ENCODE measurements at regions not wholly inside any gene's neighbourhood (a gene's known extent, or its start where the extent isn't known, plus 50 kb on each side); places are given as distances from the start of the nearest gene placed in this dataset.
A peak's percentile ranks its signal among the peaks of the same experiment; 100 is the strongest.

DNA sequence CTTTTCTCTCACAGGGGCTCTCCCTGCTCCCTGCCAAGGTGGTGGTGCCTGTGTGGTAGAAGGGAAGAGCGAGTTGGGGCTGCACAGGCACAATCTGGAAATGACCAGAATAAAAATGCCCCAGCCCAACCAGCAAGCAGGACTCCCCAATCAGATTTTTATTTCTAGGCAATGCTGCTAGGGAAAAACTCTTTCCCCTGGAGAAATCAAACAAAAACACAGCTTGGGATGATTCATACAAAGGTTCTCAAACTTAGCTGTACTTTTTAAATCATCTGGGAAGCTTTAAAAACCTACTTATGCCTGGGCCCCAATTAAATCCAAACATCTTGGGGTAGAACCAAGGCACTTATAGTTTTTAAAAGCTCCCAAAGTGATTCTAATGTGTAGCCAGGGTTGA is 243.2 kb downstream of the HTR7 start:
- 96% methylated on average over 1 of the region's 1 CpG for WGBS
- no peaks in the 10 kb centered on the region for H3K27me3 ChIP-seq (ENCODE audit: control insufficient read depth in 2 of 2, insufficient read depth in 1 of 2, low read length in 1 of 2)
- H3K27ac ChIP-seq (ENCODE audit: low read depth in 1 of 2, low read length in 1 of 2): no peak overlapping the region
- no peaks in the 10 kb centered on the region for H3K4me1 ChIP-seq (ENCODE audit: control insufficient read depth in 2 of 2, insufficient read depth in 2 of 2, low read length in 2 of 2)
- H3K36me3 ChIP-seq (ENCODE audit: control insufficient read depth in 2 of 2, insufficient read depth in 2 of 2, low read length in 1 of 2): no peaks in the 10 kb centered on the region
- no peak for DNase-seq (ENCODE audit: low read depth in 6 of 9, low spot score in 9 of 9)
- H3K9me3 ChIP-seq (ENCODE audit: control insufficient read depth in 2 of 2, insufficient read depth in 1 of 2, low read length in 1 of 2): no peaks in the 10 kb centered on the region
- H3K4me3 ChIP-seq (ENCODE audit: low read length in 2 of 2): no peak overlapping the region

DNA sequence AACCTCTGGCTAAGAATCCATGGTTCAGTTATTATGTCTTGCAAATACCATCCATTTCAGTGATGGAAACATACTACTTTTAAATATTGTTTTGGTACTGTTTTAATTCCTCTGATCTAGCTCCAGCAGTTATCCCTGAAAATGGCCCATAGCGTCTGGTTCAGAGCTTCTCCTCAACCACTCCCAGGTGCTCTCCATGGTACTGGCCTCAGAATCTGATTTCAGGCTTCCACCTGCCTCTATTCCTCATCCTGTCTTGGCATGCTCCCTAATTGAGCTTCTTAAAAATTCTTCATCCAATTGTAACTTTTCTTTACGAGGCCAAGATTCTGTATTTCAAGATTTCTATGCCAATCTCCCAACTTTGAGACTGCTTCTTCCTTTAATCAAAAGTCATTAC is 236.3 kb downstream of the HTR7 start:
- Histone ChIP-seq H3K27me3 (ENCODE audit: control insufficient read depth in 2 of 2, insufficient read depth in 1 of 2, low read length in 1 of 2) (no peaks in the 10 kb centered on the region), H3K4me3 (ENCODE audit: low read length in 2 of 2) (no peak overlapping the region), H3K27ac (ENCODE audit: low read depth in 1 of 2, low read length in 1 of 2) (no peak overlapping the region), H3K36me3 (ENCODE audit: control insufficient read depth in 2 of 2, insufficient read depth in 2 of 2, low read length in 1 of 2) (no peaks in the 10 kb centered on the region), H3K9me3 (ENCODE audit: control insufficient read depth in 2 of 2, insufficient read depth in 1 of 2, low read length in 1 of 2) (no peaks in the 10 kb centered on the region), H3K4me1 (ENCODE audit: control insufficient read depth in 2 of 2, insufficient read depth in 2 of 2, low read length in 2 of 2) (no peaks in the 10 kb centered on the region)
- peak in 2 of 9 donors; percentile 4 to 5 for DNase-seq (ENCODE audit: low read depth in 6 of 9, low spot score in 9 of 9)
- WGBS: 31% methylated on average over 2 of the region's 2 CpGs

DNA sequence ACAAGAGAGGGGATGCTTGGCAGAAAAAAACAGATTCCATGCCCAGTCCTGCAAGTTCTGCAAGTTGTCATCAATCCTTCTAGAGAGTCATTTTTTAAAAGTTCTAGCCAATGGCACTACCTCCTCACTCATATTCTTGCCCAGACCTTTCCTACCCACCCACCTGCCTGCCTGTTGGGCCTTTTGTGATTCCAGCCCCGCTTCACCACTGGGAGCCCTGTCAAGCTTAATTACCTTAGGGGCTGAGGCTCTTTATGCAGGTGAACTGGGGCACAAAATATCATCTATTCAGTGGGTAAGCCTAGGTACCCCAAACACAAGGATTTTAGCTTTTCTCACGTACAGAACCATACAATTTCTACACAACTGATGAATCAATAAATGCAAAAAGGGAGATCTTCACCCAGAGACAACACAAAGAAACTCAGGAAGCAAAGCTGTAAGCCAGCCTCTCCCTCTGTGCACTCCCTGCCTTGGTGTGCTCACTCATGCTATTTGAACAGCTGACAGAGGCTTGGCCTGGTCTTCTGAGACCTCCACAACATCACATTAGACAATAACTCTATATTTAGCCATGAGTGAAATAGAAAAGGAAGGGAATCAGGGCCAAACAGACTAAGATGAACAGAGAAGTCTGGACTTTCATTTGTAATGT is 222.6 kb downstream of the HTR7 start:
- H3K36me3 ChIP-seq (ENCODE audit: control insufficient read depth in 2 of 2, insufficient read depth in 2 of 2, low read length in 1 of 2): no peaks in the 10 kb centered on the region
- WGBS: 75% methylated on average over 2 of the region's 2 CpGs
- H3K4me1 ChIP-seq (ENCODE audit: control insufficient read depth in 2 of 2, insufficient read depth in 2 of 2, low read length in 2 of 2): no peaks in the 10 kb centered on the region
- H3K4me3 ChIP-seq (ENCODE audit: low read length in 2 of 2): no peak overlapping the region
- DNase-seq (ENCODE audit: low read depth in 6 of 9, low spot score in 9 of 9): no peak
- H3K27me3 ChIP-seq (ENCODE audit: control insufficient read depth in 2 of 2, insufficient read depth in 1 of 2, low read length in 1 of 2): no peaks in the 10 kb centered on the region
- H3K27ac ChIP-seq (ENCODE audit: low read depth in 1 of 2, low read length in 1 of 2): no peak overlapping the region
- no peaks in the 10 kb centered on the region for H3K9me3 ChIP-seq (ENCODE audit: control insufficient read depth in 2 of 2, insufficient read depth in 1 of 2, low read length in 1 of 2)

DNA sequence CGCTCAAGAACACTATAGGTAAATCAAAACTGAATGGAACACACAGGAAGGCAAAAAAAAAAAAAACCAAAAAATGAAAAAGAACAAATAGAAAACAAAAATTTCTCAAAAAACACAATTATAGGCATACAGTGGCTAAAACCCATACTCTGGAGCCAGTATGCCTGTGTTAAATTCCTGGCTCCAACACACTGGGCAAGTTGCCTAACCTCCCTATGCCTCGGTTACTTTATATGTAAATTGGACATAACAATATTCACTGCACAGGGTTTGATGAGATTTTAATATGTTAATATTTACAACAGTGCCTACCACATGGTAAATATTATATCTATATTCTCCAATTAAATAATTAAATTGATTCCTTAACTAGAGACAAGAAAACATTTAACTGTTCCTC is 217.1 kb downstream of the HTR7 start:
- no peak for DNase-seq (ENCODE audit: low read depth in 6 of 9, low spot score in 9 of 9)
- Histone ChIP-seq H3K27me3 (ENCODE audit: control insufficient read depth in 2 of 2, insufficient read depth in 1 of 2, low read length in 1 of 2) (no peaks in the 10 kb centered on the region), H3K36me3 (ENCODE audit: control insufficient read depth in 2 of 2, insufficient read depth in 2 of 2, low read length in 1 of 2) (no peaks in the 10 kb centered on the region), H3K27ac (ENCODE audit: low read depth in 1 of 2, low read length in 1 of 2) (no peak overlapping the region), H3K4me3 (ENCODE audit: low read length in 2 of 2) (no peak overlapping the region), H3K4me1 (ENCODE audit: control insufficient read depth in 2 of 2, insufficient read depth in 2 of 2, low read length in 2 of 2) (no peaks in the 10 kb centered on the region), H3K9me3 (ENCODE audit: control insufficient read depth in 2 of 2, insufficient read depth in 1 of 2, low read length in 1 of 2) (no peaks in the 10 kb centered on the region)
- WGBS: 99% methylated on average over 2 of the region's 2 CpGs

DNA sequence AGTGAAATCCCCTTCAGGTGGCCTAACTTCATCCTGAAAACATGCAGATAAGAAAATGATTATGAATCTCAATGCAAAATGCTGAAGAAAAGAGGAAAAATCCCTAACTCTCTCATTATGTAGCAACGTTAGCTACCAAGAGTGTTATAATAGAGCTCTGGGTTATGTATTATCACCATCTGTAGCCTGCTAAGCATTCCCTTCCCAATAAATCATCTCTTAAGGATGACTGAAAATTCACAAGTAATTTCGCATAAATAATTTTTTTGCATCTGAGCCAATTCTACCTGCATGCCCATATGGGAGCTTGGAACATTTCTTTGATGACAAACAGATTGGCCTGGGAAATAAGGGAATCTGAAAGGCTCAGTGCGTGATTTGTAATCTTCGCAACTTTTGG is 216.1 kb downstream of the HTR7 start:
- no peak for DNase-seq (ENCODE audit: low read depth in 6 of 9, low spot score in 9 of 9)
- Histone ChIP-seq H3K27me3 (ENCODE audit: control insufficient read depth in 2 of 2, insufficient read depth in 1 of 2, low read length in 1 of 2) (no peaks in the 10 kb centered on the region), H3K36me3 (ENCODE audit: control insufficient read depth in 2 of 2, insufficient read depth in 2 of 2, low read length in 1 of 2) (no peaks in the 10 kb centered on the region), H3K4me1 (ENCODE audit: control insufficient read depth in 2 of 2, insufficient read depth in 2 of 2, low read length in 2 of 2) (no peaks in the 10 kb centered on the region), H3K27ac (ENCODE audit: low read depth in 1 of 2, low read length in 1 of 2) (no peak overlapping the region), H3K4me3 (ENCODE audit: low read length in 2 of 2) (no peak overlapping the region), H3K9me3 (ENCODE audit: control insufficient read depth in 2 of 2, insufficient read depth in 1 of 2, low read length in 1 of 2) (no peaks in the 10 kb centered on the region)
- WGBS: 93% methylated on average over 4 of the region's 4 CpGs

DNA sequence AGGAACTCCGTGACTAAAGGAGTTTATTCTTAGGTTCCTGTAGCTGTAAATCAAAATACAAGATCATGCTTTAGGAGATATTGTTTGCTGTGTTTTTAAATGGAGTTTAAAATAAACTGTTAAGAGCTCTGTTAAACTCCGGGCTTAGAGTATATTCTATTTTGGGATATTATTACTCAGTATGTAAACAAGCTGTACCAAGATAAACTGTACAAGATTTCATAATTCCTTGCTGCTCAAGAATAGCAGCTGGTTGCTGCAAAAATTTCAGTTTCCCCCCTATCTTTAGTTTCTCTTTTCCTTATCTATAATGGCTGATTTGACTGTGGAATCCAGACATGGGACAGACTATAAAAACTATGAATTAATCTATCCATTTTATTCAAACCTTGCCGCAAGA is 215.7 kb downstream of the HTR7 start:
- no peak for DNase-seq (ENCODE audit: low read depth in 6 of 9, low spot score in 9 of 9)
- 83% methylated on average over 3 of the region's 3 CpGs for WGBS
- Histone ChIP-seq H3K9me3 (ENCODE audit: control insufficient read depth in 2 of 2, insufficient read depth in 1 of 2, low read length in 1 of 2) (no peaks in the 10 kb centered on the region), H3K4me3 (ENCODE audit: low read length in 2 of 2) (no peak overlapping the region), H3K27me3 (ENCODE audit: control insufficient read depth in 2 of 2, insufficient read depth in 1 of 2, low read length in 1 of 2) (no peaks in the 10 kb centered on the region), H3K36me3 (ENCODE audit: control insufficient read depth in 2 of 2, insufficient read depth in 2 of 2, low read length in 1 of 2) (no peaks in the 10 kb centered on the region), H3K27ac (ENCODE audit: low read depth in 1 of 2, low read length in 1 of 2) (no peak overlapping the region), H3K4me1 (ENCODE audit: control insufficient read depth in 2 of 2, insufficient read depth in 2 of 2, low read length in 2 of 2) (no peaks in the 10 kb centered on the region)

DNA sequence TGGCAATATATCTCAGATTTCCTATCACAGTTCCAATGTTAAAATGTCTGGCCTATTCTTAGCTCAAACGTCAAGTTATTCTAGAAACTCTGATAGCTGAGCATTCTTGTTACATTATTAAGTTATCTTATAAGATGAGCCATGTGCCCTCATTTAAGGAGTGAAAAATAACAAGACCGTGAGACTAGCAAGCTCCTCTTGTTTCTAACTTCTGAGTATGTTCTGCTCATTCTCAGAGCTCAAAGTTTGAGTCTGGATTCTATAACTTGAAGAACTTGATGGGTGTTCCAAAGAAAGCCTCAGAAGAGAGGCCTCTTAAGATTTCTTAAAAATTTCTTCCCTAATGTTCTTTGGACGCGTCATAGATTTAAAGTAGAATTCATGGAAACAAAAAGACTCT is 215.2 kb downstream of the HTR7 start:
- WGBS: 82% methylated on average over 4 of the region's 4 CpGs
- Histone ChIP-seq H3K36me3 (ENCODE audit: control insufficient read depth in 2 of 2, insufficient read depth in 2 of 2, low read length in 1 of 2) (no peaks in the 10 kb centered on the region), H3K9me3 (ENCODE audit: control insufficient read depth in 2 of 2, insufficient read depth in 1 of 2, low read length in 1 of 2) (no peaks in the 10 kb centered on the region), H3K4me1 (ENCODE audit: control insufficient read depth in 2 of 2, insufficient read depth in 2 of 2, low read length in 2 of 2) (no peaks in the 10 kb centered on the region), H3K27me3 (ENCODE audit: control insufficient read depth in 2 of 2, insufficient read depth in 1 of 2, low read length in 1 of 2) (no peaks in the 10 kb centered on the region), H3K27ac (ENCODE audit: low read depth in 1 of 2, low read length in 1 of 2) (no peak overlapping the region), H3K4me3 (ENCODE audit: low read length in 2 of 2) (no peak overlapping the region)
- no peak for DNase-seq (ENCODE audit: low read depth in 6 of 9, low spot score in 9 of 9)

DNA sequence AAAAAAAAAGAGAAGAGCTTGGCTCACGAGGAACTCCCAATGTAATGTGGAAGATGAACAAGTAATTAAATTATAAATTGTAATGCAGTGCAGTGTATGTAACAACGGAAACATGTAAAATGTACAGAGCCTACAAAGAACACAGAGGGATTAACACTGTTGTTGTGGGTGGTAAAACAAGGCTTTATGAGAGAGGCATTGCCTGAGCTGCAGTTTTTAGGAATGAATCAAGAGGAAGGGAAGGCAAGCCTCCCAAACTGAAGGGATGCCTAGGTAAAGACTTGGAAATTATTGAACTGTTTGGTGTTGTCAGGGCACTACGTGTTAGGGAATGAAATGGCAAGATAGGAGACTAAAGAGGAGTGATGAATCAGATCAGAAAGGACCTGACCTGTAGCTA is 213.7 kb downstream of the HTR7 start:
- Histone ChIP-seq H3K9me3 (ENCODE audit: control insufficient read depth in 2 of 2, insufficient read depth in 1 of 2, low read length in 1 of 2) (no peaks in the 10 kb centered on the region), H3K27ac (ENCODE audit: low read depth in 1 of 2, low read length in 1 of 2) (no peak overlapping the region), H3K4me1 (ENCODE audit: control insufficient read depth in 2 of 2, insufficient read depth in 2 of 2, low read length in 2 of 2) (no peaks in the 10 kb centered on the region), H3K27me3 (ENCODE audit: control insufficient read depth in 2 of 2, insufficient read depth in 1 of 2, low read length in 1 of 2) (no peaks in the 10 kb centered on the region), H3K36me3 (ENCODE audit: control insufficient read depth in 2 of 2, insufficient read depth in 2 of 2, low read length in 1 of 2) (no peaks in the 10 kb centered on the region), H3K4me3 (ENCODE audit: low read length in 2 of 2) (no peak overlapping the region)
- 83% methylated on average over 3 of the region's 3 CpGs for WGBS
- no peak for DNase-seq (ENCODE audit: low read depth in 6 of 9, low spot score in 9 of 9)

DNA sequence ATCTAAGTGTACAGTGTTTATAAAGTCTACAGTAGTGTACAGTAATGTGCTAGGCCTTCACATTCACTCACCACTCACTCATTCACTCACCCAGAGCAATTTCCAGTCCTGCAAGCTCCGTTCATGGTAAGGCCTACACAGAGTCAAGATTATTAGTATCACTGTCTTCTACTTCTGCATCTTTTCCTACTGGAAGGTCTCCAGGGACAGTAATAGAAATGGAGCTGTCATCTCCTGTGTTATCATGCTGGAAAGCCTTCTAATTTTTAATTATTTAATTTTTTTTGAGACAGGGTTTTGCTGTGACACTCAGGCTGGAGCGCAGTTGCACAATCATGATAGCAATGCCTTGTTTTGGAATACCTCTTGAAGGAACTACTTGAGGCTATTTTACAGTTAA is 207.0 kb downstream of the HTR7 start:
- no peaks in the 10 kb centered on the region for H3K36me3 ChIP-seq (ENCODE audit: control insufficient read depth in 2 of 2, insufficient read depth in 2 of 2, low read length in 1 of 2)
- no peak overlapping the region for H3K4me3 ChIP-seq (ENCODE audit: low read length in 2 of 2)
- H3K4me1 ChIP-seq (ENCODE audit: control insufficient read depth in 2 of 2, insufficient read depth in 2 of 2, low read length in 2 of 2): no peaks in the 10 kb centered on the region
- no peak for DNase-seq (ENCODE audit: low read depth in 6 of 9, low spot score in 9 of 9)
- H3K9me3 ChIP-seq (ENCODE audit: control insufficient read depth in 2 of 2, insufficient read depth in 1 of 2, low read length in 1 of 2): no peaks in the 10 kb centered on the region
- no peak overlapping the region for H3K27ac ChIP-seq (ENCODE audit: low read depth in 1 of 2, low read length in 1 of 2)
- no peaks in the 10 kb centered on the region for H3K27me3 ChIP-seq (ENCODE audit: control insufficient read depth in 2 of 2, insufficient read depth in 1 of 2, low read length in 1 of 2)
- WGBS: 96% methylated on average over 2 of the region's 2 CpGs

DNA sequence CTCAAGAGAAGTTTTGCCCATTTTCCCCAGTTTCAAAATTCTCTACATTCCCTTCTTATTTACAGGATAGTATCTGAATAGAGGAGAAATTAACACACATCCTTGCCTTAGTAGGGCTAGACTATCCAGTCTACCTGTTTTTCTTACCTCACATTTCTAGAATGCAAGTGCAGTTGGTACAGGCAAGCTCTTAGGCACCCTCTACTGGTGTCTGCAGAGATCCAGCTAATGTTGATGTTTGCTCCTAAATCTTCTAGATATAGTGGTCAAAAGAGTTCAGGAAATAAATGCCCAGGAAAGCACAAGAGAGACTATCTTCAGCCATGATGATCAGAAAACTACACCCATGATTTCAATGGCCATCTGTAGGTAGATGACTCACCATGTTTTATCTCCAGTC is 205.3 kb downstream of the HTR7 start:
- Histone ChIP-seq H3K4me1 (ENCODE audit: control insufficient read depth in 2 of 2, insufficient read depth in 2 of 2, low read length in 2 of 2) (no peaks in the 10 kb centered on the region), H3K9me3 (ENCODE audit: control insufficient read depth in 2 of 2, insufficient read depth in 1 of 2, low read length in 1 of 2) (no peaks in the 10 kb centered on the region), H3K27me3 (ENCODE audit: control insufficient read depth in 2 of 2, insufficient read depth in 1 of 2, low read length in 1 of 2) (no peaks in the 10 kb centered on the region), H3K27ac (ENCODE audit: low read depth in 1 of 2, low read length in 1 of 2) (no peak overlapping the region), H3K36me3 (ENCODE audit: control insufficient read depth in 2 of 2, insufficient read depth in 2 of 2, low read length in 1 of 2) (no peaks in the 10 kb centered on the region), H3K4me3 (ENCODE audit: low read length in 2 of 2) (no peak overlapping the region)
- DNase-seq (ENCODE audit: low read depth in 6 of 9, low spot score in 9 of 9): no peak
